C4-2B (cell line): ENCODE measurements at regions not wholly inside any gene's neighbourhood (a gene's known extent, or its start where the extent isn't known, plus 50 kb on each side); places are given as distances from the start of the nearest gene placed in this dataset.
A peak's percentile ranks its signal among the peaks of the same experiment; 100 is the strongest.

Experiments used
- H3K27ac ChIP-seq: fragments of 450-650 bp; 2 replicates; pipeline ENCODE4 v1.5.1; 2017
- CTCF ChIP-seq: fragments of 450-650 bp; conservative IDR thresholded peaks from 2 replicates; pipeline ENCODE4 v1.5.1; 2017; ENCODE audit warnings: mild to moderate bottlenecking
- ZFX ChIP-seq: fragments of 450-650 bp; IDR thresholded peaks from 2 replicates; pipeline ENCODE4 v1.6.1; 2017

GRCh38 chr12:19643635-19644034 is 204.3 kb downstream of the AEBP2 start:
- peak; percentile 79 for TF ChIP-seq CTCF
- no peak for TF ChIP-seq ZFX
- no peak overlapping the region for H3K27ac ChIP-seq

GRCh38 chr12:19644571-19644970 is 205.3 kb downstream of the AEBP2 start:
- H3K27ac ChIP-seq: no peak overlapping the region
- no peak for TF ChIP-seq CTCF
- TF ChIP-seq ZFX: no peak

GRCh38 chr12:19645823-19646222 is 206.5 kb downstream of the AEBP2 start:
- TF ChIP-seq ZFX (no peak), CTCF (no peak)

GRCh38 chr12:19646599-19646998 is 207.3 kb downstream of the AEBP2 start:
- no peak overlapping the region for H3K27ac ChIP-seq
- TF ChIP-seq ZFX (no peak), CTCF (no peak)

More at GRCh38 chr12:19645823-19646222, 206.5 kb downstream of the AEBP2 start:
- H3K27ac ChIP-seq: no peak overlapping the region

- no peak; the same call in 1 of the 2 replicates for TF ChIP-seq CTCF
- TF ChIP-seq ZFX: no peak
Measured at GRCh38 chr12:19647806-19648556, 208.7 kb downstream of the AEBP2 start.

GRCh38 chr12:19648591-19648990 is 209.3 kb downstream of the AEBP2 start:
- H3K27ac ChIP-seq: no peak overlapping the region
- TF ChIP-seq ZFX (no peak), CTCF (no peak)

More at GRCh38 chr12:19647806-19648556, 208.7 kb downstream of the AEBP2 start:
- H3K27ac ChIP-seq: no peak overlapping the region

- TF ChIP-seq CTCF: no peak
- TF ChIP-seq ZFX: no peak
- no peak overlapping the region for H3K27ac ChIP-seq
Measured at GRCh38 chr12:19652386-19652785, 213.1 kb downstream of the AEBP2 start.
